HG03354 (cell line): ENCODE measurements at regions not wholly inside any gene's neighbourhood (a gene's known extent, or its start where the extent isn't known, plus 50 kb on each side); places are given as distances from the start of the nearest gene placed in this dataset.

Experiments
- ATAC-seq: cut with Tn5 transposase; IDR thresholded peaks from one replicate; pipeline ENCODE4 v1.9.1; 2021; ENCODE audit warnings: mild to moderate bottlenecking; ENCODE audit not compliant: unreplicated experiment, poor library complexity, severe bottlenecking

DNA sequence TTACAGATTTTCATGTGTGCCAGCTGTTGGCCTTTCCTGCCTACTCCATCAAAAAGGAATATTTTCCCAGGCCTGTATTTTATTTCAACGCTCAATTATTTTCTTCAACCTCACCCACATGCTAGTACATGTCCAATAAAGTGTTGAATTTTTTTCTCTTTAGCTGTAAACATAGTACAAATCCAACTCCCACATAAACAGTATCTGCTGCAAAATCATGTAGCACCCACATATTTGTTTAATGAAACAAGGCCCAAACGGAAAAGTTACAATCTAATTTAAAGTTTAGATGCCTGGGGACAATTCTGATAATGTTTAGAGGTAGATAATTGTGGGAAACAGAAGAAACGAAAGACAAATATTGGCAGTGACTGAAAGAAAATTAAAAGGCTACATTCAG, 275.4 kb upstream of the ACVR2A start:
- no peak for ATAC-seq

- no peak for ATAC-seq
These were observed 276.7 kb upstream of the ACVR2A start for GRCh38 chr2:147568109-147568508.

DNA sequence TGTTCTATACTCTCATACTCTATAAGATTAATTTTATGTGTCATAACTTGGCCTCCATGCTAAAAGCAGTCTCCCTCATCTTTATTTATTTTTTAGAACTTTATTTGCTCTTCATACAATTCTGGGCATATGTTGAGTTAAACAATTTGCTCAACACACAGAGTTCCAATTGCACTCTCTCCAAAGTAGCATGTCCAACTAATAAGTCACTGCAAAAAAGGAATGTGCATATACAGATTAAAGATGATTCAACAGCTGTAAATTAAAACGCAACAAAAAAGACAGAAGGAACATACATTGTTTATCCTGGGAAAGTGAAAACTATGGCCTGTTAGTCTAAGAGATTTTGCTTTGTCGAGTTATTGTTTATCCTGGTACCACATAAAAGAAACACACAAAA, 277.7 kb upstream of the ACVR2A start:
- ATAC-seq, result no peak

GRCh38 chr2:147560810-147561535, 283.9 kb upstream of the ACVR2A start:
- no peak for ATAC-seq

DNA sequence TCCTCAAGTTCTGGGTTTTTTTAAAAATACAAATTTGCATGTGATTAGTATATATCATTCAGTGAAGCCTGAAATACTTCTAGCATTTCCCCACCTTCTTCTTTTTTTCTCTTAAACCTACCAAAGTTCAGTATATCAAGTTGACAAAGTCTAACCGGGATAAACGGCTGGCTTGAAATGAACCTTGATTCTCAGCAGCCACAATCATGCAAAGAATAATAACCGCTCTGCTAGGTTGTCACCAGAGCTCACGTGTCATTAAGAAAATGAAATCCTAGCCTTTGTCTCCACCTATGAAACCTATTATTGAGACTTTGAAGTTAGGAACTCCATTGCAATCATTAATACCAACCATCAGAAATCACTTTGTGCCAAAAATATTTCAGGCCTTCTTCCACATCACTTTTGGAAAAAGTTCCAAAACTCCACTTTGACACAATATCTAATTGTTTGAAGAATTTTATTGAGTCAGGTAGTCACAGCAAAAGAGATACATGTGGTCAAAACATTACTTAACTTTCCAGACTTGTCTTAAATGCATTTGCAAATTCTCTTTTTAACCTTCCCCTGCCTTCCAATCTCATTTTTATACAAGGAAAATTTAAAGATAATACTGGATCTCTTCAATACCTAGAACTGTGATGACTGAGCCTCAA, 285.6 kb upstream of the ACVR2A start:
- ATAC-seq, result no peak

GRCh38 chr2:147558620-147559019, 286.2 kb upstream of the ACVR2A start:
- no peak for ATAC-seq

- no peak for ATAC-seq
These were observed 290.2 kb upstream of the ACVR2A start for GRCh38 chr2:147554521-147555107.

DNA sequence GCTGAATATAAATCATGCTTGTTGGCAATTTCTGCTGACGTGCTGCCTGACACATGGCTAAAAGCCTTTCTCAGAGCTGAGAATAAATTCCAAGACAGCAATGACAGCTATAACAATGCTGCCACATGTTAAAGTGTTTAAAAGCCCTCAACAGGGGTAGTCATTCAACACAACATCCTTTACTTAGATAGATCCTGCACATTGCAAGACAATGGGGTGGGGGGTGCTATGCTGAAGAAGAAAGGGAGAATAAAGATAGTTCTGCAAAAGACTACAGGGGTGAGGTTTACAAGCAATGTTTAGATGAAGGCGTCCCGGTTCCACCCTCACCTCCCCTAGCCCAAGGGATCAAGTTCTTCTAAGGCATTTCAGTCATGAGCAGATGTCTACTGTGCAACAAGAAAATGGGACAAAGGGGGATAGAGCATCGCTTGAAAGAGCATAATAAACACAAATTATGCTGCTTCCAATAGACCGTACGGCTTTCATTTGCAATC, 291.0 kb upstream of the ACVR2A start:
- no peak for ATAC-seq

- ATAC-seq, result no peak
These were observed 293.7 kb upstream of the ACVR2A start for GRCh38 chr2:147550995-147551731.

GRCh38 chr2:147549054-147549453, 295.8 kb upstream of the ACVR2A start:
- ATAC-seq, result no peak

GRCh38 chr2:147548451-147548850, 296.4 kb upstream of the ACVR2A start:
- ATAC-seq, result no peak

DNA sequence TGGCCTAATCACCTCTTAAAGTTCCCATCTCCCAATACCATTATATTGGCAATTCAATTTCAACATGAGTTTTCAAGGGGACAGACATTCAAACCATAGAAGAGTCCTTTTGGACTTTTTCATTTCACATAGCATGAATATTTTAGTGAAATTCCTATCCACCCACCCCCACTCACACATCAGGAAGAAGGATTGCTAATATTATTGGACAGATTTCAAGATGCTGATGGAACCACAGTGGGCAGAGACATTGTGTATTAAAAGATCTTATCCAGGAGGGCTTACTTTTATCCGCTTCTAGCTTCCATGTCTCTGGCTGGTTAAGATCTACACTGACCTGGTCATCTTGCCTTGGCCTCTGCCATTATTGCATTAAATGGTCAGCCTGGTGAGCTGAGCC, 297.4 kb upstream of the ACVR2A start:
- ATAC-seq, result no peak

DNA sequence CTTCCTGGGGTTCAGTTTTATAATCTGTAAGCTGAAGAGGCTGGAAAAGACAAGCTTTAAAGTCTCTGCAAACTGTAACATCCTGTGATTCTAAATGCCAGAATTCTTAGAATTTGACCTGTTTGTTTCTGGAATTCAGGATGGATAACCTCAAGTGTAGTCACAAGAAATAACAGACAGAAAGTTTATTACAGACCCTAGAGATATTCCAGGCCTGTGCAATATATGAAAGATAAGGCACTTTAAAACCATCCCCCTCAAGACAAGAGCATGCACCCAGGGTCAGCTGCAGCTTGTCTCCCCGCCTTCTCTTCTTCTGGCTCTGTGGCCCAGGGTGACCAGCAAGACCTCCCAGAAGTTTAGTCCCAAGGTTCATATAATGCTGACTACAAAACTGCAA, 298.7 kb upstream of the ACVR2A start:
- ATAC-seq, result no peak

DNA sequence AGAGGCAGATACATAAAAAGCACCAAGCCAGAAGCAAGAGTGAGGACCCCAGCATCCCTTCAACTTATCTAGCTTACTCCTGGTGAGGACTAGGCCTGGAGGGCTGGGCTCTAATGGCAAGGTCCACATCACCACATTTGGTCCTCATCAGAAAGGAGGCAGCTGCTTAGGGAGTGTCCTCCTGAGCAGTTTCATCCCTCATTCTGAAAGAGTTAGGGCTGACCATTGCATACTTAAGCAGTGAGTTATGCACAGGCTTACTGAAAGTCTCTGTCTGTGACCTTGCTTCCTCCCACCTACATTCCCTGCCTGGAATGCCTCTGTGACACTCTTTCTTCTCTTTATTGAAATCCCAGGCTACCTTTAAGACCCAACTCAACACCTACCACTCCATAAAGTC, 301.8 kb upstream of the ACVR2A start:
- no peak for ATAC-seq

DNA sequence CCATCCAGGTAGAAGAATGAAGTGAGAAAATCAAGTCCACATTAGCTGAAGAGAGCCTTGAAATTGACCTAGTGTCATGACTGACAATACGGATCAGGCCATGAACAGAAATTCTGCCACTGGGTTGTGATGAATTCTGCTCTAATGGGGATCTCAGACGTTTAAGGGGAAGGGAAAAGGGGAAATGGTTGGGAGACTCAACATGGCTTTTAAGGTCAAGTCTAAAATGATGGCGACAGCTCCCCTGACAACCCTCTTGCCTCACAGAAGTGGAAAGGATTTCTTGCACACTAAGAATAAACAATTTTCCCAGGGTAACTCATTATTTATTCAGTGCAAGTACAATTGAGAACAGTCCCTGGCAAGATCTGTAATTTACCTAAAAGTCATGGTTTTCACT, 302.5 kb upstream of the ACVR2A start:
- ATAC-seq, result no peak

DNA sequence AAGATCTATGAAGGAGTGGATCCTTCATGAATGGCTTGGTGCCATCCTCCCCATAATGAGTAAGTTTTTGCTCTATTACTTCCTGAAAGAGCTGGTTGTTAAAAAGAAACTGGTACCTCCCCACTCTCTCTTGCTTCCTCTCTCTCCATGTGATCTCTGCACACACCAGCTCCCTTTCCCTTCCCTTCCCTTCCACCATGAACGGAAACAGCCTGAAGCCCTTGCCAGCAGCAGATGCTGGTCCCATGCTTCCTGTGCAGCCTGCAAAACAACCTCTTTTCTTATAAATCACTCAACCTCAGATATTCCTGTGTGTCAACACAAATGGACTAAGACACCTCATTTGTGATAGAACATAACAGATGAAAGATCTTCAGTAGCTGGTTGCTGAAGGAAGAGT, 303.5 kb upstream of the ACVR2A start:
- no peak for ATAC-seq

GRCh38 chr2:147538821-147539220, 306.0 kb upstream of the ACVR2A start:
- no peak for ATAC-seq

- ATAC-seq, result no peak
These were observed 306.7 kb upstream of the ACVR2A start for GRCh38 chr2:147538088-147538487.

GRCh38 chr2:147531269-147531668, 313.6 kb upstream of the ACVR2A start:
- ATAC-seq, result no peak

DNA sequence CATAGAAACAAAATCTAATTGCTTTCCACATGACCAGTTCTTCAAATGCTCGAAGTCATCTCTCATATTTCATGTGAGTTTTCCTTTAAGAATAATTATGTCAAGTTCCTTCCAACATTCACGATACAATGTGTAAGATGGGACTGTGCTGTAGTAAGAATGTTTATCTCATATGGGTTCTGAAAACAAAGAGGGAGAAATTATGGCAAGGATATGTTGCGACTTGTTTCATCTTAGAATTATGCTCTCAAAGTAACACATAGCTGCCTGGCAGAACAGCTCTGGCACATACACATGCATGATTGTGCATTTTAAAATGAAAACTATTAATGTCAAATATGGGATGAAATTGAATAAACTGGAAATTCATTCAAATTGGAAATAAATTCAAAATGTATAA, 314.8 kb upstream of the ACVR2A start:
- ATAC-seq, result no peak
